ENCODE measurements at regions not wholly inside any gene's neighbourhood (a gene's known extent, or its start where the extent isn't known, plus 50 kb on each side); places are given as distances from the start of the nearest gene placed in this dataset.

GRCh38 chr13:85694992-85695391, 104.2 kb downstream of the SLITRK6 start:
- ATAC-seq (replicated peaks) (no peak), DNase-seq (no peak)
- Mint-ChIP-seq H3K4me1 (no peaks in the 10 kb centered on the region), H3K27ac (no peak overlapping the region), H3K9me3 (peaks cover 4 to 7% of the 10 kb centered on the region in 2 donors), H3K27me3 (no peaks in the 10 kb centered on the region), H3K36me3 (peaks cover 0 to 2% of the 10 kb centered on the region in 2 donors), H3K4me3 (no peak overlapping the region)

DNA sequence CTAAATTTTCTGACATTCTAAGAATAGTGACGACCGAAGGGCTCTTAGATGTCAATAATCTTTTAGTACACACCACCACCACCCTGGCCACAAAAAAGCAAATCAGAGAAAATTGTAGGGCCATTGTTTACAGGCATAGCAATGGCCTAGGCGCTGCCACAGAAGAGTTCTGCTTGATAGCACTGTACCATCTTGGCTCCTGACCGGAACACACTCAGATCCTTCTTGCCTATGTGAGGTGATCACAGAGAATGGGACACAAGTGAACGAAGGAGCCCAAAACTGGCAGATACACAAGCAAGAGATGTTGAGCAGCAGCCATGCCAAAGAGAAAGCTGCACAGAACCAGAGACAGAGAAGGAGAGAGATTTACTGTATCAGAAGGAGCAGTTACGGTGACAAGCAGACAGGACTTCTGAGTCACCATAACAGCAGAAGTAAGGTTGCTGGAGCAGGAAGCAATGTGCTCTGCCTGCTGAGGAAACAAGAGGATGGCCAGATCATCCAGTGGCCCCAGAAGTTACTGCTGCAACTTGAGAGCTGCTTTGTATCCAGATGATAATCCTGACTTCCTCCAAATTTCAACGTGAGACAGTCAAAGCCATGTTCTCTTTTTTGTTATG, 105.2 kb downstream of the SLITRK6 start:
- Mint-ChIP-seq H3K36me3 (peaks cover 0 to 2% of the 10 kb centered on the region in 2 donors), H3K27me3 (no peaks in the 10 kb centered on the region), H3K4me1 (no peaks in the 10 kb centered on the region), H3K27ac (no peak overlapping the region), H3K9me3 (peaks cover 4 to 7% of the 10 kb centered on the region in 2 donors), H3K4me3 (no peak overlapping the region)
- DNase-seq (no peak), ATAC-seq (replicated peaks) (no peak)

GRCh38 chr13:85690368-85690767, 108.9 kb downstream of the SLITRK6 start:
- Mint-ChIP-seq H3K36me3 (no peaks in the 10 kb centered on the region), H3K27me3 (no peaks in the 10 kb centered on the region), H3K4me1 (no peaks in the 10 kb centered on the region), H3K4me3 (no peak overlapping the region), H3K27ac (no peak overlapping the region), H3K9me3 (peaks cover 0 to 7% of the 10 kb centered on the region in 2 donors)
- ATAC-seq (replicated peaks) (no peak), DNase-seq (no peak)

DNA sequence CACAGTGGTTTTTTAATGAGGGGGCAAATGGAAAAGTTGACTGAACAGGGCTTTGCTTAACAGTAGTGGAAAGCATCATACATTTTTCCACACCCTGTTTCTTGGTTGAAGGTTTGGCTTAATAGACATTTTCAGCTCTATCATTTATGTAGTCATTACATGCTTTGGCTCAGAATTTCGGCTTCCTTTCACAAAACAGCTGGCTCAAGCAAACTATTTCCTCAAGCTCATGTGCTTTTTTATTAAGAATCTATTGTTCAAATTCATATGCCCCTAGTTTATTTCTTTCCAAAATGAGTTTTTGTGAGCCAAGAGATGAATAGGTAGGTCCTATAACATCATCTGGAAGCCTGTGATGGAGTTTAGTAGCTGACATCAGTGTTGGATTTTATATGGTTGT, 113.8 kb downstream of the SLITRK6 start:
- no peak overlapping the region for H3K27ac Mint-ChIP-seq
- H3K4me3 Mint-ChIP-seq = no peak overlapping the region
- H3K27me3 Mint-ChIP-seq = no peaks in the 10 kb centered on the region
- H3K36me3 Mint-ChIP-seq = no peaks in the 10 kb centered on the region
- DNase-seq = no peak
- H3K4me1 Mint-ChIP-seq = no peaks in the 10 kb centered on the region
- peaks cover 0 to 5% of the 10 kb centered on the region in 2 donors for H3K9me3 Mint-ChIP-seq
- ATAC-seq (replicated peaks) = no peak

- H3K27me3 Mint-ChIP-seq = no peaks in the 10 kb centered on the region
- ATAC-seq (replicated peaks) (no peak), DNase-seq (no peak)
- H3K4me1 Mint-ChIP-seq = no peaks in the 10 kb centered on the region
- peaks cover 2 to 9% of the 10 kb centered on the region in 2 donors for H3K9me3 Mint-ChIP-seq
- H3K27ac Mint-ChIP-seq = no peak overlapping the region
- no peak overlapping the region for H3K4me3 Mint-ChIP-seq
- H3K36me3 Mint-ChIP-seq = no peaks in the 10 kb centered on the region
Measured at GRCh38 chr13:85675151-85675907, 123.9 kb downstream of the SLITRK6 start.

DNA sequence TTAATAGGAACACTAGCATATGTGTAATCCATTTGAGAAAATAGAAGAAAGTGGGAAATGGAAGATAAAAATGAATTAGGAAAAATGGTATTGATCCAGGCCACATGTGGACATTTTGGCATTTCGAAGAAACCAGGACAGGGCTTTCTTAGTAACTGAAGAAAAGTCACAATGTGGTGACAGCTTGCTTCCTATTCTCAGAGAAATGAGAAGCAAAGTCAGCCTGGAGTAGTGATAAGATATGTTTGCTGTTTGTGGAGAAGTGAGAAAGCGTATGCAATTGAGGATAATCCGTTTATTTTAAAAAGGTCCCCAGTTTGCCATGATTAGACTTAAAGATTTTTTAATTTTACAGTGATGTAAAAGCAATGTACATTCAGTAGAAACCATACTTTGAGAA, 127.9 kb downstream of the SLITRK6 start:
- Mint-ChIP-seq H3K4me3 (no peak overlapping the region), H3K27ac (no peak overlapping the region), H3K36me3 (no peaks in the 10 kb centered on the region), H3K27me3 (no peaks in the 10 kb centered on the region), H3K9me3 (peaks cover under 1 to 5% of the 10 kb centered on the region in 2 donors), H3K4me1 (no peaks in the 10 kb centered on the region)
- no peak for ATAC-seq (replicated peaks)
- no peak for DNase-seq

GRCh38 chr13:85666356-85666755, 132.9 kb downstream of the SLITRK6 start:
- H3K4me3 Mint-ChIP-seq = no peak overlapping the region
- no peak for DNase-seq
- no peak for ATAC-seq (replicated peaks)
- H3K4me1 Mint-ChIP-seq = no peaks in the 10 kb centered on the region
- H3K36me3 Mint-ChIP-seq = no peaks in the 10 kb centered on the region
- peaks cover 3 to 4% of the 10 kb centered on the region in 2 donors for H3K9me3 Mint-ChIP-seq
- H3K27ac Mint-ChIP-seq = no peak overlapping the region
- H3K27me3 Mint-ChIP-seq = no peaks in the 10 kb centered on the region

DNA sequence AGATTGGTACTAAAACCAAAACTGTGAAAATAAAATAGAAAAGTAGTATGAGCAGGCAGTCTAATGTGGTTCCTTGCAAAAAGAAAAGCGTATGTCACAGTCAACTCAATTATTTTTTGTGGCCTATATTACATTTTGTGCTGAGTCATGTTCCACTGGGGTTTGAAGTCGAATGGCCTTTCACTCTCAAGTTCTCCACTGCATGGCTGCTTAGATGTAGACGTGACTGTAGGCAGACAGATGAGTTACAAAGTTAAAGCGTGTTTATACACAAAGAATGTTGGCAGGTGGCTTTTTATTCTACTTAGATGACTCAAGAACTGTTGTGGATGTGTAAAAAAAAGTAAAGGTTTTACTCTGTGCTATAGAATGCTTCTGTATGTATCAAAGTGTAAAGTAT, 133.9 kb downstream of the SLITRK6 start:
- Mint-ChIP-seq H3K36me3 (no peaks in the 10 kb centered on the region), H3K9me3 (peaks cover 3 to 5% of the 10 kb centered on the region in 2 donors), H3K4me3 (no peak overlapping the region), H3K27me3 (no peaks in the 10 kb centered on the region), H3K27ac (no peak overlapping the region), H3K4me1 (no peaks in the 10 kb centered on the region)
- ATAC-seq (replicated peaks) = no peak
- no peak for DNase-seq

GRCh38 chr13:85663856-85664255, 135.4 kb downstream of the SLITRK6 start:
- Mint-ChIP-seq H3K27ac (no peak overlapping the region), H3K4me1 (no peaks in the 10 kb centered on the region), H3K4me3 (no peak overlapping the region), H3K27me3 (no peaks in the 10 kb centered on the region), H3K9me3 (peaks cover 4 to 7% of the 10 kb centered on the region in 2 donors), H3K36me3 (no peaks in the 10 kb centered on the region)
- ATAC-seq (replicated peaks) (no peak), DNase-seq (no peak)

GRCh38 chr13:85662186-85662585, 137.0 kb downstream of the SLITRK6 start:
- H3K4me3 Mint-ChIP-seq = no peak overlapping the region
- H3K36me3 Mint-ChIP-seq = no peaks in the 10 kb centered on the region
- no peak overlapping the region for H3K27ac Mint-ChIP-seq
- DNase-seq (no peak), ATAC-seq (replicated peaks) (no peak)
- peaks cover 4 to 7% of the 10 kb centered on the region in 2 donors for H3K9me3 Mint-ChIP-seq
- no peaks in the 10 kb centered on the region for H3K27me3 Mint-ChIP-seq
- H3K4me1 Mint-ChIP-seq = no peaks in the 10 kb centered on the region

- Mint-ChIP-seq H3K36me3 (no peaks in the 10 kb centered on the region), H3K9me3 (peaks cover 4 to 7% of the 10 kb centered on the region in 2 donors), H3K27me3 (no peaks in the 10 kb centered on the region), H3K27ac (no peak overlapping the region), H3K4me3 (no peak overlapping the region), H3K4me1 (no peaks in the 10 kb centered on the region)
- ATAC-seq (replicated peaks) = no peak
- DNase-seq = no peak
Measured at GRCh38 chr13:85661675-85662074, 137.5 kb downstream of the SLITRK6 start.

DNA sequence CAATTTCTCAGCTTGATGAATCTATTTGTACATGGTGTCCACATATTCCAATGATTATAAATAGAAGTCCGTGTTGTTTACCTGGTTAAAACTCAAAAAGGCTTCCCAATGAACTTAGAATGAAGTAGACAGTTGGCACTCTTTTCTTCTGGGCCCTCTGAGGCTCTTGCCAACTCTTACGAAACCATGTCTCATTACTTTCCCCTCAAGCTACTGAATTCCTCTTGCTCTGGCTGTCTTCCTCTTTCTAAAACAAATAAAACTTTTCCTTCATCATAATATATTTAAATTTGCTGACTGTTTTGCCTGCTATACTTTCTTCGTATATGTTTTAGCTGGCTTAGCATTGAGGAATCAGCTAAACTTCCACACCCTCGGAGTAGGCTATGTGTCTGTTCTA, 139.7 kb downstream of the SLITRK6 start:
- DNase-seq = no peak
- Mint-ChIP-seq H3K9me3 (peaks cover 4 to 7% of the 10 kb centered on the region in 2 donors), H3K27ac (no peak overlapping the region), H3K4me1 (no peaks in the 10 kb centered on the region), H3K4me3 (no peak overlapping the region), H3K27me3 (no peaks in the 10 kb centered on the region), H3K36me3 (no peaks in the 10 kb centered on the region)
- ATAC-seq (replicated peaks) = no peak

DNA sequence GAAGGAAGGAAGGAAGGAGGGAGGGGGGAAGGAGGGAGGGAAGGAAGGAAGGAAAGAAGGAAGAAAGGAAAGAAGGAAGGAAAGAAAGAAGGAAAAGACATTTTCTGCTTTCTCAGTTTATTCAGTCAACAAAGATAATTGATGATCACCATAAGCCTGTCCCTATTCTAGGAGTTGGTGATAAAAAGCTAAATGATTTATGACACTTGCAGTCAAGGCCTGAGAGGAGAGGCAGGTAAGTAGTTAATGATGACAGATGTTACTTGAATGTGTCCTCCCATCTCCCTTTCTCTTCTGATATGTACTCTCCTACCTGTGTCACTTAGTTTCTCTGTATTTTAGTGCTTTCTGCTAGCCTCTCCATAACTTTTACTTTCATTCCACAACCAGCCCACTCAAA, 141.3 kb downstream of the SLITRK6 start:
- Mint-ChIP-seq H3K27me3 (no peaks in the 10 kb centered on the region), H3K9me3 (peaks cover 5 to 7% of the 10 kb centered on the region in 2 donors), H3K4me1 (no peaks in the 10 kb centered on the region), H3K27ac (no peak overlapping the region), H3K4me3 (no peak overlapping the region), H3K36me3 (no peaks in the 10 kb centered on the region)
- ATAC-seq (replicated peaks) (no peak), DNase-seq (no peak)

DNA sequence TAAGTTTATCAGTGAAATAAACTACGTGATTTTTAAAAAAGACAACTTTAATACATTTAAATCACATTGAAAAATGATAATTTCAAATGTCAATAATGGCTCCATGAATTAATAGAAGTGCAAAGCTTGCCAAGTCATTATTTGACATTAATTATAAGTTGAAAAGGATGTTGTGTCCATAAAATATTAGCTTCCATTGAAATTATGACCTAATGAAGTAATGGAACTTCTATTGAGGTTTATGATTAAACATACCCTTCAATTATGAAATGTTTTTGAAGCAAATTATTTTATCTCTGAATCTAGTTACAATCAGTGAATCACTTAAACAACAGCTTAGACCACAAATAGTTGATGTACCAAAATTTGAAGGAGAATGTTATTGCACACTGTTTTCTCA, 144.2 kb downstream of the SLITRK6 start:
- Mint-ChIP-seq H3K4me3 (no peak overlapping the region), H3K9me3 (peaks cover 0 to 2% of the 10 kb centered on the region in 2 donors), H3K36me3 (no peaks in the 10 kb centered on the region), H3K4me1 (no peaks in the 10 kb centered on the region), H3K27ac (no peak overlapping the region), H3K27me3 (no peaks in the 10 kb centered on the region)
- DNase-seq (no peak), ATAC-seq (replicated peaks) (no peak)

DNA sequence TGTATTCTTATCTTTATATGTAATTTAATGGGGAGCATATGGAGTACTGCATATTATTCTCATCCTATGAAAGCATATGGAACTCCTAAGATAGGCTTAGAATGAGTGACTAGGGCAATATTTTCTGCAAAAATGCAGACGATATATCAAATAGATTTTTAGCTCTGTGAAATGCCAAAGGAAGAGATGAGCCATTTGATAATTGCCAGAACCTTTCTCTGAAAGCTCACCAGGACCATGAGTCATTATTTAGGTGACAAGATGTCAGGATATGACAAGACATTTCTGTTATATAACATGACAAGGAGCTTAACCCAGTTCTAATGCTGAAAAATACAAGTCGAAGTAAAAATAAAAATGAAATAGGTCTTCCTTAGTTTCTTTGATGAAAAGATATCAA, 145.0 kb downstream of the SLITRK6 start:
- H3K4me1 Mint-ChIP-seq = no peaks in the 10 kb centered on the region
- peaks cover 0 to 2% of the 10 kb centered on the region in 2 donors for H3K9me3 Mint-ChIP-seq

More for the DNA sequence above, 145.0 kb downstream of the SLITRK6 start:
- DNase-seq (no peak), ATAC-seq (replicated peaks) (no peak)
- H3K27me3 Mint-ChIP-seq = no peaks in the 10 kb centered on the region
- no peaks in the 10 kb centered on the region for H3K36me3 Mint-ChIP-seq
- H3K27ac Mint-ChIP-seq = no peak overlapping the region
- H3K4me3 Mint-ChIP-seq = no peak overlapping the region

Data from stimulated activated naive B cell treated with anti-CD40 and anti-IgM and Interleukin-4, amounts not matched to agents 10 μg/mL and 1 μg/mL and 100 μg/mL, for 72 hours (primary cell).